ENCODE measurements at regions not wholly inside any gene's neighbourhood (a gene's known extent, or its start where the extent isn't known, plus 50 kb on each side); places are given as distances from the start of the nearest gene placed in this dataset.

GRCh38 chr18:40366521-40366920 lies 1588.5 kb upstream of the PIK3C3 start (continued):
- TF ChIP-seq, protein P1, sequence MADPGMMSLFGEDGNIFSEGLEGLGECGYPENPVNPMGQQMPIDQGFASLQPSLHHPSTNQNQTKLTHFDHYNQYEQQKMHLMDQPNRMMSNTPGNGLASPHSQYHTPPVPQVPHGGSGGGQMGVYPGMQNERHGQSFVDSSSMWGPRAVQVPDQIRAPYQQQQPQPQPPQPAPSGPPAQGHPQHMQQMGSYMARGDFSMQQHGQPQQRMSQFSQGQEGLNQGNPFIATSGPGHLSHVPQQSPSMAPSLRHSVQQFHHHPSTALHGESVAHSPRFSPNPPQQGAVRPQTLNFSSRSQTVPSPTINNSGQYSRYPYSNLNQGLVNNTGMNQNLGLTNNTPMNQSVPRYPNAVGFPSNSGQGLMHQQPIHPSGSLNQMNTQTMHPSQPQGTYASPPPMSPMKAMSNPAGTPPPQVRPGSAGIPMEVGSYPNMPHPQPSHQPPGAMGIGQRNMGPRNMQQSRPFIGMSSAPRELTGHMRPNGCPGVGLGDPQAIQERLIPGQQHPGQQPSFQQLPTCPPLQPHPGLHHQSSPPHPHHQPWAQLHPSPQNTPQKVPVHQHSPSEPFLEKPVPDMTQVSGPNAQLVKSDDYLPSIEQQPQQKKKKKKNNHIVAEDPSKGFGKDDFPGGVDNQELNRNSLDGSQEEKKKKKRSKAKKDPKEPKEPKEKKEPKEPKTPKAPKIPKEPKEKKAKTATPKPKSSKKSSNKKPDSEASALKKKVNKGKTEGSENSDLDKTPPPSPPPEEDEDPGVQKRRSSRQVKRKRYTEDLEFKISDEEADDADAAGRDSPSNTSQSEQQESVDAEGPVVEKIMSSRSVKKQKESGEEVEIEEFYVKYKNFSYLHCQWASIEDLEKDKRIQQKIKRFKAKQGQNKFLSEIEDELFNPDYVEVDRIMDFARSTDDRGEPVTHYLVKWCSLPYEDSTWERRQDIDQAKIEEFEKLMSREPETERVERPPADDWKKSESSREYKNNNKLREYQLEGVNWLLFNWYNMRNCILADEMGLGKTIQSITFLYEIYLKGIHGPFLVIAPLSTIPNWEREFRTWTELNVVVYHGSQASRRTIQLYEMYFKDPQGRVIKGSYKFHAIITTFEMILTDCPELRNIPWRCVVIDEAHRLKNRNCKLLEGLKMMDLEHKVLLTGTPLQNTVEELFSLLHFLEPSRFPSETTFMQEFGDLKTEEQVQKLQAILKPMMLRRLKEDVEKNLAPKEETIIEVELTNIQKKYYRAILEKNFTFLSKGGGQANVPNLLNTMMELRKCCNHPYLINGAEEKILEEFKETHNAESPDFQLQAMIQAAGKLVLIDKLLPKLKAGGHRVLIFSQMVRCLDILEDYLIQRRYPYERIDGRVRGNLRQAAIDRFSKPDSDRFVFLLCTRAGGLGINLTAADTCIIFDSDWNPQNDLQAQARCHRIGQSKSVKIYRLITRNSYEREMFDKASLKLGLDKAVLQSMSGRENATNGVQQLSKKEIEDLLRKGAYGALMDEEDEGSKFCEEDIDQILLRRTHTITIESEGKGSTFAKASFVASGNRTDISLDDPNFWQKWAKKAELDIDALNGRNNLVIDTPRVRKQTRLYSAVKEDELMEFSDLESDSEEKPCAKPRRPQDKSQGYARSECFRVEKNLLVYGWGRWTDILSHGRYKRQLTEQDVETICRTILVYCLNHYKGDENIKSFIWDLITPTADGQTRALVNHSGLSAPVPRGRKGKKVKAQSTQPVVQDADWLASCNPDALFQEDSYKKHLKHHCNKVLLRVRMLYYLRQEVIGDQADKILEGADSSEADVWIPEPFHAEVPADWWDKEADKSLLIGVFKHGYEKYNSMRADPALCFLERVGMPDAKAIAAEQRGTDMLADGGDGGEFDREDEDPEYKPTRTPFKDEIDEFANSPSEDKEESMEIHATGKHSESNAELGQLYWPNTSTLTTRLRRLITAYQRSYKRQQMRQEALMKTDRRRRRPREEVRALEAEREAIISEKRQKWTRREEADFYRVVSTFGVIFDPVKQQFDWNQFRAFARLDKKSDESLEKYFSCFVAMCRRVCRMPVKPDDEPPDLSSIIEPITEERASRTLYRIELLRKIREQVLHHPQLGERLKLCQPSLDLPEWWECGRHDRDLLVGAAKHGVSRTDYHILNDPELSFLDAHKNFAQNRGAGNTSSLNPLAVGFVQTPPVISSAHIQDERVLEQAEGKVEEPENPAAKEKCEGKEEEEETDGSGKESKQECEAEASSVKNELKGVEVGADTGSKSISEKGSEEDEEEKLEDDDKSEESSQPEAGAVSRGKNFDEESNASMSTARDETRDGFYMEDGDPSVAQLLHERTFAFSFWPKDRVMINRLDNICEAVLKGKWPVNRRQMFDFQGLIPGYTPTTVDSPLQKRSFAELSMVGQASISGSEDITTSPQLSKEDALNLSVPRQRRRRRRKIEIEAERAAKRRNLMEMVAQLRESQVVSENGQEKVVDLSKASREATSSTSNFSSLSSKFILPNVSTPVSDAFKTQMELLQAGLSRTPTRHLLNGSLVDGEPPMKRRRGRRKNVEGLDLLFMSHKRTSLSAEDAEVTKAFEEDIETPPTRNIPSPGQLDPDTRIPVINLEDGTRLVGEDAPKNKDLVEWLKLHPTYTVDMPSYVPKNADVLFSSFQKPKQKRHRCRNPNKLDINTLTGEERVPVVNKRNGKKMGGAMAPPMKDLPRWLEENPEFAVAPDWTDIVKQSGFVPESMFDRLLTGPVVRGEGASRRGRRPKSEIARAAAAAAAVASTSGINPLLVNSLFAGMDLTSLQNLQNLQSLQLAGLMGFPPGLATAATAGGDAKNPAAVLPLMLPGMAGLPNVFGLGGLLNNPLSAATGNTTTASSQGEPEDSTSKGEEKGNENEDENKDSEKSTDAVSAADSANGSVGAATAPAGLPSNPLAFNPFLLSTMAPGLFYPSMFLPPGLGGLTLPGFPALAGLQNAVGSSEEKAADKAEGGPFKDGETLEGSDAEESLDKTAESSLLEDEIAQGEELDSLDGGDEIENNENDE (IDR thresholded peaks at IDR 0.05; ENCODE audit: insufficient replicate concordance, low read length) = no peak
- TF ChIP-seq SIN3A (conservative IDR thresholded peaks at IDR 0.05 in 1 of 2, IDR thresholded peaks at IDR 0.05 in 1 of 2; ENCODE audit: low read depth in 1 of 2, low read length in 2 of 2) (no peak), CHD1 (IDR thresholded peaks at IDR 0.05; ENCODE audit: low read depth, low read length) (no peak), RFX5 (IDR thresholded peaks at IDR 0.05; ENCODE audit: borderline replicate concordance, low read depth, low read length) (no peak), RNF2 (IDR thresholded peaks at IDR 0.05; ENCODE audit: borderline replicate concordance, low read depth, low read length, missing control alignments, poor library complexity, severe bottlenecking) (no peak), BCL11A (IDR thresholded peaks at IDR 0.05; ENCODE audit: low read depth in 2 of 2, low read length in 2 of 2) (no peak), SUZ12 (IDR thresholded peaks at IDR 0.05; ENCODE audit: low read length) (no peak), JUN (IDR thresholded peaks at IDR 0.05; ENCODE audit: low read depth, low read length) (no peak), SIRT6 (IDR thresholded peaks at IDR 0.05; ENCODE audit: low read length) (no peak), CBX5 (IDR thresholded peaks at IDR 0.05; ENCODE audit: low read depth, low read length) (no peak)

Measured in H1 (cell line).